Epithelial cell of esophagus (primary cell): ENCODE measurements at regions not wholly inside any gene's neighbourhood (a gene's known extent, or its start where the extent isn't known, plus 50 kb on each side); places are given as distances from the start of the nearest gene placed in this dataset.

Experiments
- DNase-seq: peaks from one replicate; pipeline ENCODE4 v3.0.0; 2010; ENCODE audit warnings: low read depth
- H3K4me3 ChIP-seq: 2 replicates; pipeline ENCODE4 v1.5.1; 2011; ENCODE audit warnings: mild to moderate bottlenecking, low read length, control low read depth
- CTCF ChIP-seq: IDR thresholded peaks from 2 replicates; pipeline ENCODE4 v1.5.1; 2011; ENCODE audit warnings: low read depth, mild to moderate bottlenecking, low read length, control low read depth, inconsistent platforms; ENCODE audit not compliant: insufficient read depth; ENCODE audit errors: missing control alignments

- no peak overlapping the region for H3K4me3 ChIP-seq
- no peak for TF ChIP-seq CTCF
- no peak for DNase-seq
These were observed 136.6 kb downstream of the PROX1 start for GRCh38 chr1:214124281-214124805.

GRCh38 chr1:214124915-214125314, 137.1 kb downstream of the PROX1 start:
- H3K4me3 ChIP-seq: no peak overlapping the region
- TF ChIP-seq CTCF: no peak
- no peak for DNase-seq

GRCh38 chr1:214125819-214126218, 138.0 kb downstream of the PROX1 start:
- no peak for TF ChIP-seq CTCF
- no peak overlapping the region for H3K4me3 ChIP-seq
- no peak for DNase-seq

GRCh38 chr1:214126697-214127146, 138.9 kb downstream of the PROX1 start:
- DNase-seq: no peak
- H3K4me3 ChIP-seq: no peak overlapping the region
- no peak for TF ChIP-seq CTCF

- no peak for DNase-seq
- H3K4me3 ChIP-seq: no peak overlapping the region
- TF ChIP-seq CTCF: no peak
These were observed 139.9 kb downstream of the PROX1 start for GRCh38 chr1:214127705-214128104.

- no peak for TF ChIP-seq CTCF
- H3K4me3 ChIP-seq: no peak overlapping the region
- no peak for DNase-seq
These were observed 145.1 kb upstream of the SMYD2 start for GRCh38 chr1:214135886-214136285.

GRCh38 chr1:214136324-214136919, 144.5 kb upstream of the SMYD2 start:
- TF ChIP-seq CTCF: no peak
- no peak overlapping the region for H3K4me3 ChIP-seq
- DNase-seq: no peak
